B cell (primary cell): ENCODE measurements at regions not wholly inside any gene's neighbourhood (a gene's known extent, or its start where the extent isn't known, plus 50 kb on each side); places are given as distances from the start of the nearest gene placed in this dataset.

ENCODE experiments used
- ATAC-seq: fragments of 200-7000 bp; cut with Tn5 transposase; one replicate; pipeline ENCODE4 v1.10.0; 2021; ENCODE audit warnings: low read depth, mild to moderate bottlenecking, moderate number of reproducible peaks, moderate library complexity
- CTCF ChIA-PET: fragments of 350-600 bp; sonication (Branson Sonifier 250); formaldehyde crosslinking; loops from one replicate; lab custom pipeline; 2021; ENCODE audit warnings: antibody characterized with exemption, inconsistent platforms; lab: Charles Lee
- POLR2A ChIA-PET: fragments of 350-600 bp; sonication (Branson Sonifier 250); formaldehyde crosslinking; loops from one replicate; lab custom pipeline; 2021; ENCODE audit warnings: antibody characterized with exemption; lab: Charles Lee
- DNase-seq: peaks from one replicate; pipeline ENCODE4 v3.0.0; 2013
- H2AFZ ChIP-seq: 2 replicates; pipeline ENCODE4 v1.6.1; 2012; ENCODE audit warnings: mild to moderate bottlenecking, low read depth, low read length; ENCODE audit not compliant: insufficient read depth, poor library complexity, severe bottlenecking
- H3K27ac ChIP-seq, 2 donors: 1 replicate in 1 of 2; 2 replicates in 1 of 2; pipeline ENCODE4 v1.5.1; 2012 to 2013; ENCODE audit warnings: low read length in 2 of 2, mild to moderate bottlenecking in 2 of 2, moderate library complexity in 1 of 2
- H3K27me3 ChIP-seq, 4 experiments: fragments of 200-600 bp in 1 of 4; sonication (generic) in 1 of 4; replicated peaks in 1 of 4; 1 replicate in 2 of 4; 2 replicates in 2 of 4; pipeline versions ENCODE4 v1.6.1 to v1.7.0; 2013 to 2016; ENCODE audit warnings: low read length in 3 of 4, mild to moderate bottlenecking in 2 of 4, mixed read lengths in 1 of 4, moderate library complexity in 1 of 4; ENCODE audit not compliant: insufficient read depth in 4 of 4, control insufficient read depth in 3 of 4; ENCODE audit errors: control extremely low read depth in 1 of 4
- H3K36me3 ChIP-seq, 2 experiments: replicated peaks in 1 of 2; 1 replicate in 1 of 2; 2 replicates in 1 of 2; pipeline versions ENCODE4 v1.6.1 to v1.7.1; 2013; ENCODE audit warnings: low read length in 1 of 2; ENCODE audit not compliant: insufficient read depth in 2 of 2, control insufficient read depth in 1 of 2; ENCODE audit errors: control extremely low read depth in 1 of 2, extremely low read depth in 1 of 2
- H3K4me1 ChIP-seq, 2 donors: fragments of 200-600 bp in 1 of 2; sonication (generic) in 1 of 2; 1 replicate in 1 of 2; 2 replicates in 1 of 2; pipeline versions ENCODE4 v1.5.1 to v1.6.1; 2013 to 2017; ENCODE audit warnings: low read length in 2 of 2; ENCODE audit not compliant: control insufficient read depth in 2 of 2, insufficient read depth in 2 of 2
- H3K4me2 ChIP-seq: replicated peaks from 2 replicates; pipeline ENCODE3; 2012; ENCODE audit warnings: mild to moderate bottlenecking, low read depth, low read length; ENCODE audit not compliant: poor library complexity, severe bottlenecking
- H3K4me3 ChIP-seq, 5 experiments: fragments of 200-600 bp in 1 of 5; sonication (generic) in 1 of 5; 1 replicate in 3 of 5; 2 replicates in 2 of 5; pipeline versions ENCODE4 v1.5.1 to v1.7.0; 2011 to 2016; ENCODE audit warnings: low read length in 4 of 5, mild to moderate bottlenecking in 4 of 5, low read depth in 2 of 5, control low read depth in 1 of 5, moderate library complexity in 1 of 5; ENCODE audit not compliant: insufficient read depth in 1 of 5; ENCODE audit errors: control extremely low read depth in 1 of 5, extremely low read depth in 1 of 5
- H3K79me2 ChIP-seq: fragments of 200-600 bp; sonication (generic); one replicate; pipeline ENCODE4 v1.6.0; 2016; ENCODE audit warnings: low read length; ENCODE audit not compliant: control insufficient read depth, insufficient read depth
- H3K9ac ChIP-seq: fragments of 200-600 bp; sonication (generic); 2 replicates; pipeline ENCODE4 v1.6.1; 2017; ENCODE audit warnings: mild to moderate bottlenecking, low read length, moderate library complexity
- H3K9me3 ChIP-seq, 3 donors: one replicate each; pipeline versions ENCODE4 v1.6.1 to v1.7.1; 2013; ENCODE audit warnings: low read length in 2 of 3; ENCODE audit not compliant: control insufficient read depth in 2 of 3, insufficient read depth in 1 of 3; ENCODE audit errors: control extremely low read depth in 1 of 3
- H4K20me1 ChIP-seq: 2 replicates; pipeline ENCODE4 v1.6.0; 2012; ENCODE audit warnings: mild to moderate bottlenecking, low read length; ENCODE audit not compliant: insufficient read depth, control insufficient read depth, poor library complexity, severe bottlenecking
- H3K27ac Mint-ChIP-seq: one replicate; pipeline ENCODE4 v1.8.0; 2021; ENCODE audit warnings: mixed read lengths
- H3K27me3 Mint-ChIP-seq: one replicate; pipeline ENCODE4 v1.8.0; 2021; ENCODE audit warnings: mixed read lengths
- H3K4me1 Mint-ChIP-seq: one replicate; pipeline ENCODE4 v1.8.0; 2021; ENCODE audit warnings: mixed read lengths
- H3K4me3 Mint-ChIP-seq: one replicate; pipeline ENCODE4 v1.8.0; 2021; ENCODE audit warnings: mixed read lengths
- H3K9me3 Mint-ChIP-seq: one replicate; pipeline ENCODE4 v1.8.0; 2022; ENCODE audit warnings: mixed read lengths; ENCODE audit not compliant: insufficient read depth
- EZH2 ChIP-seq: IDR thresholded peaks from 2 replicates; pipeline ENCODE4 v1.6.1; 2012; ENCODE audit warnings: borderline replicate concordance, low read depth, mild to moderate bottlenecking, moderate library complexity, low read length; ENCODE audit not compliant: insufficient read depth, poor library complexity, severe bottlenecking
- WGBS: methylation state at CpG from one replicate; pipeline ENCODE4 v1.1.5; 2013; ENCODE audit warnings: missing lambda C conversion rate; ENCODE audit not compliant: insufficient coverage; 5-methylcytosine and 5-hydroxymethylcytosine counted together
- intact Hi-C: fragments of 100-400 bp; cut with micrococcal nuclease; formaldehyde crosslinking; loops from one replicate; pipeline ENCODE4 v1.10.0; 2022
- TF ChIP-seq, protein P1 (sequence below): fragments of 200-600 bp; IDR thresholded peaks from one replicate; pipeline ENCODE4 v1.8.0; 2022; ENCODE audit warnings: antibody characterized with exemption, mild to moderate bottlenecking

GRCh38 chr1:8096105-8097011, 70.2 kb upstream of the ERRFI1 start:
- Histone ChIP-seq H3K4me1 (no peaks in the 10 kb centered on the region), H3K9ac (no peak overlapping the region), H3K79me2 (no peaks in the 10 kb centered on the region), H3K36me3 (no peaks in the 10 kb centered on the region), H3K4me2 (no peak overlapping the region), H3K27ac (no peak overlapping the region), H3K9me3 (no peaks in the 10 kb centered on the region), H3K27me3 (no peaks in the 10 kb centered on the region), H3K4me3 (no peak overlapping the region), H2AFZ (no peak overlapping the region), H4K20me1 (no peaks in the 10 kb centered on the region)
- no peak overlapping the region for H3K27ac Mint-ChIP-seq
- 100% methylated on average over 5 of the region's 12 CpGs for WGBS
- DNase-seq (no peak), ATAC-seq (no peak)
- H3K4me3 Mint-ChIP-seq, result no peak overlapping the region
- POLR2A ChIA-PET, result no interaction called here
- peaks cover 3% of the 10 kb centered on the region for H3K4me1 Mint-ChIP-seq
- intact Hi-C loops, result no loop called here
- H3K27me3 Mint-ChIP-seq, result peaks cover 25% of the 10 kb centered on the region
- CTCF ChIA-PET, result no interaction called here
- H3K9me3 Mint-ChIP-seq, result no peaks in the 10 kb centered on the region
- TF ChIP-seq, protein P1, sequence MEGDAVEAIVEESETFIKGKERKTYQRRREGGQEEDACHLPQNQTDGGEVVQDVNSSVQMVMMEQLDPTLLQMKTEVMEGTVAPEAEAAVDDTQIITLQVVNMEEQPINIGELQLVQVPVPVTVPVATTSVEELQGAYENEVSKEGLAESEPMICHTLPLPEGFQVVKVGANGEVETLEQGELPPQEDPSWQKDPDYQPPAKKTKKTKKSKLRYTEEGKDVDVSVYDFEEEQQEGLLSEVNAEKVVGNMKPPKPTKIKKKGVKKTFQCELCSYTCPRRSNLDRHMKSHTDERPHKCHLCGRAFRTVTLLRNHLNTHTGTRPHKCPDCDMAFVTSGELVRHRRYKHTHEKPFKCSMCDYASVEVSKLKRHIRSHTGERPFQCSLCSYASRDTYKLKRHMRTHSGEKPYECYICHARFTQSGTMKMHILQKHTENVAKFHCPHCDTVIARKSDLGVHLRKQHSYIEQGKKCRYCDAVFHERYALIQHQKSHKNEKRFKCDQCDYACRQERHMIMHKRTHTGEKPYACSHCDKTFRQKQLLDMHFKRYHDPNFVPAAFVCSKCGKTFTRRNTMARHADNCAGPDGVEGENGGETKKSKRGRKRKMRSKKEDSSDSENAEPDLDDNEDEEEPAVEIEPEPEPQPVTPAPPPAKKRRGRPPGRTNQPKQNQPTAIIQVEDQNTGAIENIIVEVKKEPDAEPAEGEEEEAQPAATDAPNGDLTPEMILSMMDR, result no peak
- TF ChIP-seq EZH2, result no peak

DNA sequence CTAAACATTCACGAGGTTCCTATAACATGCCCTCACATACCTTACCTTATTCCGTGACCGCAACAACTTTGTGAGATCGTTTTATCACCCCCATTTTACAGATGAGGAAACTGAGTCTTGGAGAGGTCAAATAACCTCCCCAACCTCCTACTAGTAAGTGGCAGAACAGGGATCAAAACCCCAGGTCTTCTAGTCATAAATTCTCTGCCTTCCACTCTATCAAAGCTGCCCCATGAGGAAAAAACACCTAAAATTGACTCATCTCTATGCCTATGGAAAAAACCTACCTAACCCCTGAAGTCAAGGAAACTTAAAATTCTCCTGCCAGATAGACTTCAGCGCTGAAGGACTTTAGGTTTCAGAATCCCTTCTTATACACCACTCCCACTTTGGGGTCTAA, 69.5 kb upstream of the ERRFI1 start:
- Histone ChIP-seq H3K4me2 (no peak overlapping the region), H3K4me3 (no peak overlapping the region), H4K20me1 (no peaks in the 10 kb centered on the region), H3K9ac (no peak overlapping the region), H3K27ac (no peak overlapping the region), H3K79me2 (no peaks in the 10 kb centered on the region), H3K9me3 (no peaks in the 10 kb centered on the region), H3K27me3 (no peaks in the 10 kb centered on the region), H3K36me3 (no peaks in the 10 kb centered on the region), H2AFZ (no peak overlapping the region), H3K4me1 (no peaks in the 10 kb centered on the region)
- intact Hi-C loops, result no loop called here
- Mint-ChIP-seq H3K4me3 (no peak overlapping the region), H3K27ac (no peak overlapping the region), H3K4me1 (peaks cover 3% of the 10 kb centered on the region), H3K27me3 (peaks cover 27% of the 10 kb centered on the region), H3K9me3 (no peaks in the 10 kb centered on the region)
- DNase-seq (no peak), ATAC-seq (no peak)
- POLR2A ChIA-PET, result no interaction called here
- 100% methylated on average over 1 of the region's 5 CpGs for WGBS
- CTCF ChIA-PET, result no interaction called here
- TF ChIP-seq, protein P1, result no peak
- no peak for TF ChIP-seq EZH2
